HG02938 (cell line): ENCODE measurements at regions not wholly inside any gene's neighbourhood (a gene's known extent, or its start where the extent isn't known, plus 50 kb on each side); places are given as distances from the start of the nearest gene placed in this dataset.
A peak's percentile ranks its signal among the peaks of the same experiment; 100 is the strongest.

Source experiments
- ATAC-seq: cut with Tn5 transposase; IDR thresholded peaks from one replicate; pipeline ENCODE4 v1.9.1; 2021; ENCODE audit warnings: mild to moderate bottlenecking, moderate library complexity; ENCODE audit not compliant: unreplicated experiment

GRCh38 chr11:111194860-111195568 is 50.5 kb upstream of the POU2AF2 start:
- no peak for ATAC-seq

- ATAC-seq: no peak
Observed at GRCh38 chr11:111193924-111194490, 51.5 kb upstream of the POU2AF2 start.

- ATAC-seq: no peak
Observed at GRCh38 chr11:111189466-111189865, 56.1 kb upstream of the POU2AF2 start.

GRCh38 chr11:111186308-111186915 is 59.1 kb upstream of the POU2AF2 start:
- no peak for ATAC-seq

- ATAC-seq: no peak
Observed at GRCh38 chr11:111185266-111185665, 60.3 kb upstream of the POU2AF2 start.

- no peak for ATAC-seq
Observed at GRCh38 chr11:111183706-111184105, 61.8 kb upstream of the POU2AF2 start.

- no peak for ATAC-seq
Observed at GRCh38 chr11:111179184-111179910, 66.2 kb upstream of the POU2AF2 start.

GRCh38 chr11:111177037-111177871 is 68.3 kb upstream of the POU2AF2 start:
- ATAC-seq: peak; percentile 76

- ATAC-seq: peak; percentile 44
Observed at GRCh38 chr11:111176603-111177002, 68.9 kb upstream of the POU2AF2 start.

GRCh38 chr11:111173221-111173620 is 72.3 kb upstream of the POU2AF2 start:
- no peak for ATAC-seq

GRCh38 chr11:111172321-111172862 is 73.1 kb upstream of the POU2AF2 start:
- ATAC-seq: no peak

- no peak for ATAC-seq
Observed at GRCh38 chr11:111170761-111171379, 74.7 kb upstream of the POU2AF2 start.

GRCh38 chr11:111169367-111169766 is 76.2 kb upstream of the POU2AF2 start:
- no peak for ATAC-seq

- ATAC-seq: no peak
Observed at GRCh38 chr11:111168871-111169270, 76.7 kb upstream of the POU2AF2 start.

- ATAC-seq: no peak
Observed at GRCh38 chr11:111167666-111168065, 77.9 kb upstream of the POU2AF2 start.

- ATAC-seq: no peak
Observed at GRCh38 chr11:111166598-111166997, 78.9 kb upstream of the POU2AF2 start.

GRCh38 chr11:111162305-111162704 is 83.2 kb upstream of the POU2AF2 start:
- no peak for ATAC-seq

GRCh38 chr11:111157571-111157970 is 88.0 kb upstream of the POU2AF2 start:
- ATAC-seq: no peak

- no peak for ATAC-seq
Observed at GRCh38 chr11:111155021-111155420, 90.5 kb upstream of the POU2AF2 start.

- ATAC-seq: no peak
Observed at GRCh38 chr11:111153194-111153593, 92.3 kb upstream of the POU2AF2 start.
